Right lobe of liver (tissue), 6 donors: ENCODE measurements at regions not wholly inside any gene's neighbourhood (a gene's known extent, or its start where the extent isn't known, plus 50 kb on each side); places are given as distances from the start of the nearest gene placed in this dataset.

ENCODE experiments used
- ATAC-seq, 4 donors: fragments of 200-7000 bp; cut with Tn5 transposase; one replicate each; pipeline ENCODE4 v1.9.1; 2020; ENCODE audit warnings: mild to moderate bottlenecking in 4 of 4, moderate library complexity in 4 of 4
- DNase-seq, 3 donors: peaks; one replicate each; pipeline ENCODE4 v3.0.0-alpha.2; 2020
- H3K27ac ChIP-seq, 3 donors: fragments of 200-600 bp; one replicate each; pipeline ENCODE4 v1.8.0; 2022
- H3K27me3 ChIP-seq, 2 donors: fragments of 200-600 bp; one replicate each; pipeline ENCODE4 v1.8.0; 2022
- H3K36me3 ChIP-seq, 4 donors: fragments of 200-600 bp; sonication (generic) in 1 of 4; one replicate each; pipeline versions ENCODE4 v1.5.1 to v1.8.0; 2017 to 2022; ENCODE audit warnings: control low read depth in 1 of 4
- H3K4me1 ChIP-seq, 4 donors: fragments of 200-600 bp; sonication (generic) in 1 of 4; one replicate each; pipeline versions ENCODE4 v1.5.1 to v1.8.0; 2017 to 2022; ENCODE audit warnings: control low read depth in 1 of 4
- H3K4me3 ChIP-seq, 3 donors: fragments of 200-600 bp; one replicate each; pipeline ENCODE4 v1.8.0; 2022
- H3K9me3 ChIP-seq, 4 donors: fragments of 200-600 bp; sonication (generic) in 1 of 4; one replicate each; pipeline versions ENCODE4 v1.5.1 to v1.8.0; 2017 to 2022; ENCODE audit warnings: control low read depth in 1 of 4
- CTCF ChIP-seq, 4 donors: fragments of 200-600 bp in 3 of 4; fragments of 450-650 bp in 1 of 4; IDR thresholded peaks; one replicate each; pipeline versions ENCODE4 v1.5.1 to v1.8.0; 2016 to 2022; ENCODE audit warnings: antibody characterized with exemption in 4 of 4, mild to moderate bottlenecking in 2 of 4
- POLR2A ChIP-seq: fragments of 450-650 bp; IDR thresholded peaks from one replicate; pipeline ENCODE4 v1.6.1; 2017; ENCODE audit warnings: antibody characterized with exemption, mild to moderate bottlenecking
- WGBS: methylation state at CpG from one replicate; pipeline ENCODE4 v1.1.6; 2018; ENCODE audit warnings: low coverage, low lambda C conversion rate; ENCODE audit not compliant: insufficient coverage; ENCODE audit errors: missing lambda C conversion rate; 5-methylcytosine and 5-hydroxymethylcytosine counted together
- intact Hi-C, 2 donors: fragments of 100-400 bp; cut with DNase I; formaldehyde crosslinking; loops; one replicate each; pipeline versions ENCODE4 v1.11.2 to v1.14.1; 2022
- donor health status: DM: no; HTN: yes; CAD: no.
- donor health status: DM: no; HTN: no; CAD: no.
- donor health status: DM: no; HTN: no; CAD: no.
- donor health status: DM: no; HTN: yes; CAD: no.
- donor health status: DM: no; HTN: yes; CAD: no.

GRCh38 chr13:73835138-73835721 is 299.0 kb downstream of the KLF12 start:
- Histone ChIP-seq H3K4me1 (no peaks in the 10 kb centered on the region), H3K27me3 (no peaks in the 10 kb centered on the region), H3K36me3 (no peaks in the 10 kb centered on the region), H3K27ac (no peak overlapping the region), H3K4me3 (no peak overlapping the region), H3K9me3 (no peaks in the 10 kb centered on the region)
- intact Hi-C loops, result no loop called here
- TF ChIP-seq CTCF (IDR thresholded peaks at IDR 0.05) (peak; percentile 67 to 71 (median 70)), POLR2A (no peak)
- peak; percentile 73 to 83 (median 80) for ATAC-seq
- 36% methylated on average over 5 of the region's 5 CpGs for WGBS
- DNase-seq, result no peak

DNA sequence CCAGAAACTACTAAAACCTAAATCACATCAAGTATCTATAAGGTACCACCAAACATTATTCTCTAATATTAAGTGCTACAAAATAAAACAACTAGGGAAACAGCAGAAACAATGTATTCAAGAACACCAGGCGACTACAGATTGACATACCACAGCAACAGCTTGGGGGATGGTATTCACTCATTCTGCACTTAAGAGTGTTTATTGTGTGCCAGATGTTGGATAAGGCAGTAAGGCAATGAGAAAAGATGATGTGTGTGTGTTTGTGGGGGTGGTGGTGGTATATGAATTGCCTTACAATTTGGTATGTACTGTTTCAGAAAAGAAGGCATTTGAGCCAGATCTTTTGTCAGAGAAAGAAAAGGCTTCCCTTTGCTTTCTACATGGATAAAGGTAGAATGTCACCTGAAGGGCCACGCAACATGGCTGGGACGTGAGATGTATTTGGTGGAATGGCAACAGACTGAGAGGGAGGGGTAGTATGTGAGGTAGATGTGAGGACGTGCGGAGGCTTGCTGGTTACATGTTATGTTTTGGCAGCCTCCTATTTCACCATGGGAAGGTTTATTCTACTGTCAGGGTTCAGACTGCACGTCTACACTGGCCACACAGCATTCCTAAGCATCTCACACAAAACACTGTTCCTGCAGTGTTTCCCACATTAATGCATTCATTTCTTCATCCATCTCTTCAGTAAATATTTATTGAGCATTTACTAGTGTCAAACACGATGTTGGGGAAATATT is 300.7 kb downstream of the KLF12 start:
- H3K27ac ChIP-seq, result no peak overlapping the region
- DNase-seq, result no peak
- no peaks in the 10 kb centered on the region for H3K9me3 ChIP-seq
- no peak for ATAC-seq
- no peaks in the 10 kb centered on the region for H3K27me3 ChIP-seq
- no peaks in the 10 kb centered on the region for H3K4me1 ChIP-seq
- 70% methylated on average over 4 of the region's 7 CpGs for WGBS
- no peaks in the 10 kb centered on the region for H3K36me3 ChIP-seq
- intact Hi-C loops, result no loop called here
- H3K4me3 ChIP-seq, result no peak overlapping the region
- TF ChIP-seq POLR2A (no peak), CTCF (IDR thresholded peaks at IDR 0.05) (no peak)

DNA sequence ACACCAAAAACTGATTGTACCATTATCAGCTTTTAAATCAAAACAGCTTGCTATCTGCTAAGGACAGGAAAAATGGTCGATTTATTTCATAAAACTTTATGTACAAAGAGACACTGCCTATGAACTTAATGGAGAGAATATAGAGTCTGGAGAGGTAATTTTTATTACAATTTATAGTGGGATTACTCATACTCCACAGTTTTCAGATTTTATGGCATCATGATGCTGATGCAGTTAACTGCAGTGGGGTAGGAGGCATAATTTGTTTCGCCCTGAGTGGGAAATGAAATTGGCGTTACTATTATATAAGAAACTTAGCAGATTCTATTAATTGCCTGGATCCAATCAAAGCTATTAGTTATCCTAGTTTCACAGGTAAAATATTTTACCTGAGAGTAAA is 301.4 kb downstream of the KLF12 start:
- ATAC-seq, result no peak
- WGBS, result 66% methylated on average over 3 of the region's 3 CpGs
- intact Hi-C loops, result no loop called here

GRCh38 chr13:73832128-73832588 is 302.0 kb downstream of the KLF12 start:
- Histone ChIP-seq H3K9me3 (no peaks in the 10 kb centered on the region), H3K4me3 (no peak overlapping the region), H3K36me3 (no peaks in the 10 kb centered on the region), H3K27me3 (no peaks in the 10 kb centered on the region), H3K27ac (no peak overlapping the region), H3K4me1 (no peaks in the 10 kb centered on the region)
- no peak for TF ChIP-seq POLR2A
- no peak for TF ChIP-seq CTCF (IDR thresholded peaks at IDR 0.05)
- ATAC-seq (no peak), DNase-seq (no peak)
- 79% methylated on average over 4 of the region's 4 CpGs for WGBS
- intact Hi-C loops, result no loop called here

More for the DNA sequence above, 301.4 kb downstream of the KLF12 start:
- Histone ChIP-seq H3K4me3 (no peak overlapping the region), H3K27ac (no peak overlapping the region), H3K9me3 (no peaks in the 10 kb centered on the region), H3K27me3 (no peaks in the 10 kb centered on the region), H3K4me1 (no peaks in the 10 kb centered on the region), H3K36me3 (no peaks in the 10 kb centered on the region)
- DNase-seq, result no peak
- no peak for TF ChIP-seq POLR2A
- TF ChIP-seq CTCF (IDR thresholded peaks at IDR 0.05), result no peak
